ENCODE measurements at regions not wholly inside any gene's neighbourhood (a gene's known extent, or its start where the extent isn't known, plus 50 kb on each side); places are given as distances from the start of the nearest gene placed in this dataset.

- TF ChIP-seq CTCF (IDR thresholded peaks at IDR 0.05) (no peak), EP300 (IDR thresholded peaks at IDR 0.05) (no peak), MAZ (IDR thresholded peaks at IDR 0.05; ENCODE audit: borderline replicate concordance, low read depth, low read length) (no peak), BHLHE40 (IDR thresholded peaks at IDR 0.05; ENCODE audit: low read depth, low read length) (no peak), ZNF302 (CRISPR knock-in tag; IDR thresholded peaks at IDR 0.05) (no peak), POLR2A (IDR thresholded peaks at IDR 0.05; ENCODE audit: low read length) (no peak), SREBF2 (IDR thresholded peaks at IDR 0.05) (no peak), RAD21 (conservative IDR thresholded peaks at IDR 0.05 in 1 of 2, IDR thresholded peaks at IDR 0.05 in 1 of 2) (no peak), RNF2 (IDR thresholded peaks at IDR 0.05; ENCODE audit: borderline replicate concordance, low read depth) (no peak), CHD2 (IDR thresholded peaks at IDR 0.05; ENCODE audit: low read length, partially characterized antibody) (no peak)
- TF ChIP-seq, protein P1, sequence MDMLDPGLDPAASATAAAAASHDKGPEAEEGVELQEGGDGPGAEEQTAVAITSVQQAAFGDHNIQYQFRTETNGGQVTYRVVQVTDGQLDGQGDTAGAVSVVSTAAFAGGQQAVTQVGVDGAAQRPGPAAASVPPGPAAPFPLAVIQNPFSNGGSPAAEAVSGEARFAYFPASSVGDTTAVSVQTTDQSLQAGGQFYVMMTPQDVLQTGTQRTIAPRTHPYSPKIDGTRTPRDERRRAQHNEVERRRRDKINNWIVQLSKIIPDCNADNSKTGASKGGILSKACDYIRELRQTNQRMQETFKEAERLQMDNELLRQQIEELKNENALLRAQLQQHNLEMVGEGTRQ (IDR thresholded peaks at IDR 0.05), result no peak
- TF ChIP-seq, protein P2, sequence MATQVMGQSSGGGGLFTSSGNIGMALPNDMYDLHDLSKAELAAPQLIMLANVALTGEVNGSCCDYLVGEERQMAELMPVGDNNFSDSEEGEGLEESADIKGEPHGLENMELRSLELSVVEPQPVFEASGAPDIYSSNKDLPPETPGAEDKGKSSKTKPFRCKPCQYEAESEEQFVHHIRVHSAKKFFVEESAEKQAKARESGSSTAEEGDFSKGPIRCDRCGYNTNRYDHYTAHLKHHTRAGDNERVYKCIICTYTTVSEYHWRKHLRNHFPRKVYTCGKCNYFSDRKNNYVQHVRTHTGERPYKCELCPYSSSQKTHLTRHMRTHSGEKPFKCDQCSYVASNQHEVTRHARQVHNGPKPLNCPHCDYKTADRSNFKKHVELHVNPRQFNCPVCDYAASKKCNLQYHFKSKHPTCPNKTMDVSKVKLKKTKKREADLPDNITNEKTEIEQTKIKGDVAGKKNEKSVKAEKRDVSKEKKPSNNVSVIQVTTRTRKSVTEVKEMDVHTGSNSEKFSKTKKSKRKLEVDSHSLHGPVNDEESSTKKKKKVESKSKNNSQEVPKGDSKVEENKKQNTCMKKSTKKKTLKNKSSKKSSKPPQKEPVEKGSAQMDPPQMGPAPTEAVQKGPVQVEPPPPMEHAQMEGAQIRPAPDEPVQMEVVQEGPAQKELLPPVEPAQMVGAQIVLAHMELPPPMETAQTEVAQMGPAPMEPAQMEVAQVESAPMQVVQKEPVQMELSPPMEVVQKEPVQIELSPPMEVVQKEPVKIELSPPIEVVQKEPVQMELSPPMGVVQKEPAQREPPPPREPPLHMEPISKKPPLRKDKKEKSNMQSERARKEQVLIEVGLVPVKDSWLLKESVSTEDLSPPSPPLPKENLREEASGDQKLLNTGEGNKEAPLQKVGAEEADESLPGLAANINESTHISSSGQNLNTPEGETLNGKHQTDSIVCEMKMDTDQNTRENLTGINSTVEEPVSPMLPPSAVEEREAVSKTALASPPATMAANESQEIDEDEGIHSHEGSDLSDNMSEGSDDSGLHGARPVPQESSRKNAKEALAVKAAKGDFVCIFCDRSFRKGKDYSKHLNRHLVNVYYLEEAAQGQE (IDR thresholded peaks at IDR 0.05), result no peak
Observed at GRCh38 chr2:235218486-235218907, 266.7 kb downstream of the SH3BP4 start.
